WTC11 (cell line): ENCODE measurements at regions not wholly inside any gene's neighbourhood (a gene's known extent, or its start where the extent isn't known, plus 50 kb on each side); places are given as distances from the start of the nearest gene placed in this dataset.

ENCODE experiments used
- ATAC-seq: fragments of 200-7000 bp; cut with Tn5 transposase; 2 replicates; pipeline ENCODE4 v1.10.0; 2021; ENCODE audit warnings: mild to moderate bottlenecking, moderate library complexity
- CTCF ChIA-PET: fragments of 300-600 bp; sonication (Branson Sonifier 250); formaldehyde crosslinking; loops from one replicate; lab custom pipeline; 2021; ENCODE audit warnings: antibody characterized with exemption; lab: Charles Lee
- POLR2A ChIA-PET: fragments of 350-600 bp; sonication (Branson Sonifier 250); formaldehyde crosslinking; loops from one replicate; lab custom pipeline; 2021; ENCODE audit warnings: antibody characterized with exemption; lab: Charles Lee
- DNase-seq: peaks from one replicate; pipeline ENCODE4 v3.0.0; 2021; ENCODE audit warnings: low spot score
- H3K27ac Mint-ChIP-seq: 2 replicates; pipeline ENCODE4 v1.8.0; 2021; ENCODE audit warnings: mixed read lengths
- H3K27me3 Mint-ChIP-seq: 2 replicates; pipeline ENCODE4 v1.8.0; 2021; ENCODE audit warnings: low read depth, mild to moderate bottlenecking, moderate library complexity, mixed read lengths
- H3K36me3 Mint-ChIP-seq: 2 replicates; pipeline ENCODE4 v1.8.0; 2021; ENCODE audit warnings: mixed read lengths
- H3K4me1 Mint-ChIP-seq: 2 replicates; pipeline ENCODE4 v1.8.0; 2022; ENCODE audit warnings: mixed read lengths
- H3K4me3 Mint-ChIP-seq: 2 replicates; pipeline ENCODE4 v1.8.0; 2021; ENCODE audit warnings: mild to moderate bottlenecking, moderate library complexity, mixed read lengths
- H3K9me3 Mint-ChIP-seq: 2 replicates; pipeline ENCODE4 v1.8.0; 2021; ENCODE audit warnings: mixed read lengths
- ATF1 ChIP-seq: sonication (generic); formaldehyde crosslinking; IDR thresholded peaks from 2 replicates; pipeline ENCODE4 v1.8.1; 2023; ENCODE audit warnings: mild to moderate bottlenecking, moderate library complexity, missing genetic modification reagents
- ATF3 ChIP-seq: sonication (generic); formaldehyde crosslinking; conservative IDR thresholded peaks from 2 replicates; pipeline ENCODE4 v1.8.1; 2022; ENCODE audit warnings: mild to moderate bottlenecking, missing genetic modification reagents
- ATF6 ChIP-seq: sonication (generic); formaldehyde crosslinking; IDR thresholded peaks from 2 replicates; pipeline ENCODE4 v1.8.1; 2023; ENCODE audit warnings: mild to moderate bottlenecking, missing genetic modification reagents
- CDX4 ChIP-seq: fragments of 250-450 bp; sonication (Bioruptor Pico); IDR thresholded peaks from 2 replicates; pipeline ENCODE4 v1.9.0; 2021; ENCODE audit warnings: moderate library complexity, mild to moderate bottlenecking, inconsistent platforms, borderline replicate concordance
- ETV6 ChIP-seq: sonication (generic); formaldehyde crosslinking; IDR thresholded peaks from 2 replicates; pipeline ENCODE4 v1.8.1; 2022; ENCODE audit warnings: mild to moderate bottlenecking, missing genetic modification reagents
- FOXJ3 ChIP-seq: sonication (generic); formaldehyde crosslinking; IDR thresholded peaks from 2 replicates; pipeline ENCODE4 v1.9.0; 2021; ENCODE audit warnings: missing genetic modification reagents, mild to moderate bottlenecking, borderline replicate concordance
- NFATC4 ChIP-seq: fragments of 250-450 bp; sonication (Bioruptor Pico); IDR thresholded peaks from 2 replicates; pipeline ENCODE4 v1.9.0; 2021; ENCODE audit warnings: mild to moderate bottlenecking
- NR1H2 ChIP-seq: sonication (generic); formaldehyde crosslinking; IDR thresholded peaks from 2 replicates; pipeline ENCODE4 v1.9.0; 2021; ENCODE audit warnings: mild to moderate bottlenecking, moderate library complexity, missing genetic modification reagents
- NR3C1 ChIP-seq: sonication (generic); formaldehyde crosslinking; conservative IDR thresholded peaks from 2 replicates; pipeline ENCODE4 v1.8.1; 2023; ENCODE audit warnings: low read depth, mild to moderate bottlenecking, missing genetic modification reagents
- PRRX2 ChIP-seq: fragments of 250-450 bp; sonication (Bioruptor Pico); IDR thresholded peaks from 2 replicates; pipeline ENCODE4 v1.8.0; 2021; ENCODE audit warnings: mild to moderate bottlenecking
- RELA ChIP-seq: sonication (generic); formaldehyde crosslinking; IDR thresholded peaks from 2 replicates; pipeline ENCODE4 v1.8.1; 2022; ENCODE audit warnings: missing genetic modification reagents, mild to moderate bottlenecking, borderline replicate concordance
- SMAD4 ChIP-seq: sonication (generic); formaldehyde crosslinking; IDR thresholded peaks from 2 replicates; pipeline ENCODE4 v1.8.0; 2022; ENCODE audit warnings: mild to moderate bottlenecking, missing genetic modification reagents
- ZNF671 ChIP-seq: fragments of 250-450 bp; sonication (Bioruptor Pico); IDR thresholded peaks from 2 replicates; pipeline ENCODE4 v1.8.0; 2021; ENCODE audit warnings: mild to moderate bottlenecking
- TF ChIP-seq, protein P1 (sequence below): fragments of 250-450 bp; sonication (Bioruptor Pico); IDR thresholded peaks from 2 replicates; pipeline ENCODE4 v2.1.2; 2022; ENCODE audit warnings: mild to moderate bottlenecking, moderate library complexity
- TF ChIP-seq, protein P2 (sequence below): fragments of 200-600 bp; IDR thresholded peaks from 2 replicates; pipeline ENCODE4 v1.8.0; 2022; ENCODE audit warnings: antibody characterized with exemption
- TF ChIP-seq, protein P3 (sequence below): sonication (generic); formaldehyde crosslinking; IDR thresholded peaks from 2 replicates; pipeline ENCODE4 v1.8.1; 2023; ENCODE audit warnings: mild to moderate bottlenecking, missing genetic modification reagents, moderate library complexity
- TF ChIP-seq, protein P4 (sequence below): sonication (generic); formaldehyde crosslinking; IDR thresholded peaks from 2 replicates; pipeline ENCODE4 v1.8.0; 2022; ENCODE audit warnings: mild to moderate bottlenecking, missing genetic modification reagents
- TF ChIP-seq, protein P5 (sequence below): sonication (generic); formaldehyde crosslinking; IDR thresholded peaks from 2 replicates; pipeline ENCODE4 v1.8.0; 2022; ENCODE audit warnings: mild to moderate bottlenecking, missing genetic modification reagents

GRCh38 chr2:196337208-196337953 is 166.0 kb upstream of the STK17B start (continued):
- TF ChIP-seq, protein P1, sequence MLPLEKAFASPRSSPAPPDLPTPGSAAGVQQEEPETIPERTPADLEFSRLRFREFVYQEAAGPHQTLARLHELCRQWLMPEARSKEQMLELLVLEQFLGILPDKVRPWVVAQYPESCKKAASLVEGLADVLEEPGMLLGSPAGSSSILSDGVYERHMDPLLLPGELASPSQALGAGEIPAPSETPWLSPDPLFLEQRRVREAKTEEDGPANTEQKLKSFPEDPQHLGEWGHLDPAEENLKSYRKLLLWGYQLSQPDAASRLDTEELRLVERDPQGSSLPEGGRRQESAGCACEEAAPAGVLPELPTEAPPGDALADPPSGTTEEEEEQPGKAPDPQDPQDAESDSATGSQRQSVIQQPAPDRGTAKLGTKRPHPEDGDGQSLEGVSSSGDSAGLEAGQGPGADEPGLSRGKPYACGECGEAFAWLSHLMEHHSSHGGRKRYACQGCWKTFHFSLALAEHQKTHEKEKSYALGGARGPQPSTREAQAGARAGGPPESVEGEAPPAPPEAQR (CRISPR knock-in tag): no peak
- TF ChIP-seq ETV6 (CRISPR knock-in tag): no peak
- TF ChIP-seq, protein P2, sequence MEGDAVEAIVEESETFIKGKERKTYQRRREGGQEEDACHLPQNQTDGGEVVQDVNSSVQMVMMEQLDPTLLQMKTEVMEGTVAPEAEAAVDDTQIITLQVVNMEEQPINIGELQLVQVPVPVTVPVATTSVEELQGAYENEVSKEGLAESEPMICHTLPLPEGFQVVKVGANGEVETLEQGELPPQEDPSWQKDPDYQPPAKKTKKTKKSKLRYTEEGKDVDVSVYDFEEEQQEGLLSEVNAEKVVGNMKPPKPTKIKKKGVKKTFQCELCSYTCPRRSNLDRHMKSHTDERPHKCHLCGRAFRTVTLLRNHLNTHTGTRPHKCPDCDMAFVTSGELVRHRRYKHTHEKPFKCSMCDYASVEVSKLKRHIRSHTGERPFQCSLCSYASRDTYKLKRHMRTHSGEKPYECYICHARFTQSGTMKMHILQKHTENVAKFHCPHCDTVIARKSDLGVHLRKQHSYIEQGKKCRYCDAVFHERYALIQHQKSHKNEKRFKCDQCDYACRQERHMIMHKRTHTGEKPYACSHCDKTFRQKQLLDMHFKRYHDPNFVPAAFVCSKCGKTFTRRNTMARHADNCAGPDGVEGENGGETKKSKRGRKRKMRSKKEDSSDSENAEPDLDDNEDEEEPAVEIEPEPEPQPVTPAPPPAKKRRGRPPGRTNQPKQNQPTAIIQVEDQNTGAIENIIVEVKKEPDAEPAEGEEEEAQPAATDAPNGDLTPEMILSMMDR: peak; percentile 34; the same call in 1 of the 2 replicates
- TF ChIP-seq CDX4: no peak
- no peak for TF ChIP-seq ATF3 (CRISPR knock-in tag)
- TF ChIP-seq ATF6 (CRISPR knock-in tag): no peak
- no peak for TF ChIP-seq PRRX2 (CRISPR knock-in tag)
- no peak for TF ChIP-seq ZNF671 (CRISPR knock-in tag)
- no peak for TF ChIP-seq SMAD4

DNA sequence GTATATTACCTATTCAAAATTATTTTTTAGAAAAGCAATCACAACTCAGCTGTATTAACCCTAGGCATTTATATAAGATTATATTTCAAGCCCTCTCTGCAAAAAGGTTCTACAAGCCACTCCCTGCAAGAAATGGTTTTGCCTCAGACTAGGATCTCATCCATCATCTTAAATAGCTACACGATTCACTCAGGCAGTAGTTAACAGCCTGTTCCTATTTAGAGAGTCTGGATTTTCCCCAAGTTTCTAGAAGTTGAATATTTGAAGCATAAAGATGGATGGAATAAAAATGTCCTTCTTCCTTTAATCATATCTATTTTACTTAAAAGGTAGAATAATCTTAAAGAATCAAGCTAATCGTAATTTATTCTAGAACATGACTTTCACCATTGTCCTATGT is 167.1 kb upstream of the STK17B start:
- Mint-ChIP-seq H3K36me3 (no peaks in the 10 kb centered on the region), H3K27ac (no peak overlapping the region), H3K27me3 (no peaks in the 10 kb centered on the region), H3K9me3 (no peaks in the 10 kb centered on the region), H3K4me3 (no peak overlapping the region), H3K4me1 (no peaks in the 10 kb centered on the region; the same call in 1 of the 2 replicates)
- ChIA-PET CTCF (interaction anchor here (0.6 to 3.5 kb wide), 3 partner anchors 115 to 270 kb away, joined by 3 to 47 read pairs (median 14); partner anchors contain the start of gene DNAH7), POLR2A (no interaction called here)
- ATAC-seq (no peak), DNase-seq (no peak)
- no peak for TF ChIP-seq NR3C1 (CRISPR knock-in tag)
- TF ChIP-seq FOXJ3 (CRISPR knock-in tag): no peak
- TF ChIP-seq, protein P3, sequence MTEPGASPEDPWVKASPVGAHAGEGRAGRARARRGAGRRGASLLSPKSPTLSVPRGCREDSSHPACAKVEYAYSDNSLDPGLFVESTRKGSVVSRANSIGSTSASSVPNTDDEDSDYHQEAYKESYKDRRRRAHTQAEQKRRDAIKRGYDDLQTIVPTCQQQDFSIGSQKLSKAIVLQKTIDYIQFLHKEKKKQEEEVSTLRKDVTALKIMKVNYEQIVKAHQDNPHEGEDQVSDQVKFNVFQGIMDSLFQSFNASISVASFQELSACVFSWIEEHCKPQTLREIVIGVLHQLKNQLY (CRISPR knock-in tag): no peak
- no peak for TF ChIP-seq NFATC4 (CRISPR knock-in tag)
- TF ChIP-seq ATF1 (CRISPR knock-in tag): no peak
- no peak for TF ChIP-seq ZNF671 (CRISPR knock-in tag)
- TF ChIP-seq RELA (CRISPR knock-in tag): no peak
- TF ChIP-seq, protein P4, sequence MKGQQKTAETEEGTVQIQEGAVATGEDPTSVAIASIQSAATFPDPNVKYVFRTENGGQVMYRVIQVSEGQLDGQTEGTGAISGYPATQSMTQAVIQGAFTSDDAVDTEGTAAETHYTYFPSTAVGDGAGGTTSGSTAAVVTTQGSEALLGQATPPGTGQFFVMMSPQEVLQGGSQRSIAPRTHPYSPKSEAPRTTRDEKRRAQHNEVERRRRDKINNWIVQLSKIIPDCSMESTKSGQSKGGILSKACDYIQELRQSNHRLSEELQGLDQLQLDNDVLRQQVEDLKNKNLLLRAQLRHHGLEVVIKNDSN: no peak
- TF ChIP-seq NR1H2: no peak
- TF ChIP-seq, protein P5, sequence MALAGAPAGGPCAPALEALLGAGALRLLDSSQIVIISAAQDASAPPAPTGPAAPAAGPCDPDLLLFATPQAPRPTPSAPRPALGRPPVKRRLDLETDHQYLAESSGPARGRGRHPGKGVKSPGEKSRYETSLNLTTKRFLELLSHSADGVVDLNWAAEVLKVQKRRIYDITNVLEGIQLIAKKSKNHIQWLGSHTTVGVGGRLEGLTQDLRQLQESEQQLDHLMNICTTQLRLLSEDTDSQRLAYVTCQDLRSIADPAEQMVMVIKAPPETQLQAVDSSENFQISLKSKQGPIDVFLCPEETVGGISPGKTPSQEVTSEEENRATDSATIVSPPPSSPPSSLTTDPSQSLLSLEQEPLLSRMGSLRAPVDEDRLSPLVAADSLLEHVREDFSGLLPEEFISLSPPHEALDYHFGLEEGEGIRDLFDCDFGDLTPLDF (CRISPR knock-in tag): no peak
